ENCODE measurements at regions not wholly inside any gene's neighbourhood (a gene's known extent, or its start where the extent isn't known, plus 50 kb on each side); places are given as distances from the start of the nearest gene placed in this dataset.

- no peak for DNase-seq
- no peak for TF ChIP-seq CTCF (IDR thresholded peaks at IDR 0.05)
- TF ChIP-seq POLR2A (IDR thresholded peaks at IDR 0.05) = no peak
- intact Hi-C loops (cut with DNase I) = no loop called here
- WGBS, 2 donors = 87 to 97% methylated on average over 4 of the region's 4 CpGs
- Histone ChIP-seq H3K9me3 (no peaks in the 10 kb centered on the region), H3K27ac (no peak overlapping the region), H3K4me1 (peaks cover 5 to 10% of the 10 kb centered on the region in 2 donors), H3K4me3 (replicated peaks in 1 of 3) (no peak overlapping the region), H3K27me3 (no peaks in the 10 kb centered on the region), H3K36me3 (no peaks in the 10 kb centered on the region)
These were observed 196.4 kb upstream of the POU2AF2 start for GRCh38 chr11:111049131-111049530.

GRCh38 chr11:111047374-111047773 is 198.2 kb upstream of the POU2AF2 start:
- no peak overlapping the region for H3K4me3 ChIP-seq (replicated peaks in 1 of 3)
- H3K27ac ChIP-seq = no peak overlapping the region
- no peak for DNase-seq
- TF ChIP-seq CTCF (IDR thresholded peaks at IDR 0.05) (no peak), POLR2A (IDR thresholded peaks at IDR 0.05) (no peak)
- no peaks in the 10 kb centered on the region for H3K36me3 ChIP-seq
- WGBS, 2 donors = 74 to 81% methylated on average over 7 of the region's 7 CpGs
- H3K9me3 ChIP-seq = no peaks in the 10 kb centered on the region
- peaks cover 5 to 10% of the 10 kb centered on the region in 2 donors for H3K4me1 ChIP-seq
- H3K27me3 ChIP-seq = no peaks in the 10 kb centered on the region
- intact Hi-C loops (cut with DNase I) = no loop called here

GRCh38 chr11:111046291-111046690 is 199.2 kb upstream of the POU2AF2 start:
- intact Hi-C loops (cut with DNase I) = no loop called here
- H3K9me3 ChIP-seq = no peaks in the 10 kb centered on the region

GRCh38 chr11:111045874-111046273 is 199.7 kb upstream of the POU2AF2 start:
- 82 to 88% methylated on average over 1 of the region's 1 CpG for WGBS, 2 donors
- TF ChIP-seq CTCF (IDR thresholded peaks at IDR 0.05) (no peak), POLR2A (IDR thresholded peaks at IDR 0.05) (no peak)
- no peak overlapping the region for H3K27ac ChIP-seq
- no peak overlapping the region for H3K4me3 ChIP-seq (replicated peaks in 1 of 3)
- no peaks in the 10 kb centered on the region for H3K36me3 ChIP-seq
- H3K9me3 ChIP-seq = no peaks in the 10 kb centered on the region
- H3K27me3 ChIP-seq = no peaks in the 10 kb centered on the region
- DNase-seq = no peak
- intact Hi-C loops (cut with DNase I) = no loop called here
- peaks cover 5 to 10% of the 10 kb centered on the region in 2 donors for H3K4me1 ChIP-seq

More at GRCh38 chr11:111046291-111046690, 199.2 kb upstream of the POU2AF2 start:
- 34 to 77% methylated on average over 2 of the region's 2 CpGs for WGBS, 2 donors
- Histone ChIP-seq H3K27me3 (no peaks in the 10 kb centered on the region), H3K4me3 (replicated peaks in 1 of 3) (no peak overlapping the region), H3K36me3 (no peaks in the 10 kb centered on the region), H3K27ac (no peak overlapping the region), H3K4me1 (peaks cover 5 to 10% of the 10 kb centered on the region in 2 donors)
- DNase-seq = no peak
- TF ChIP-seq POLR2A (IDR thresholded peaks at IDR 0.05) (no peak), CTCF (IDR thresholded peaks at IDR 0.05) (no peak)

GRCh38 chr11:111045407-111045803 is 200.1 kb upstream of the POU2AF2 start:
- Histone ChIP-seq H3K36me3 (no peaks in the 10 kb centered on the region), H3K9me3 (no peaks in the 10 kb centered on the region), H3K4me3 (replicated peaks in 1 of 3) (no peak overlapping the region), H3K27me3 (no peaks in the 10 kb centered on the region), H3K4me1 (peaks cover 5 to 10% of the 10 kb centered on the region in 2 donors), H3K27ac (no peak overlapping the region)
- DNase-seq = no peak
- intact Hi-C loops (cut with DNase I) = no loop called here
- no peak for TF ChIP-seq CTCF (IDR thresholded peaks at IDR 0.05)
- TF ChIP-seq POLR2A (IDR thresholded peaks at IDR 0.05) = no peak

Measured in thyroid gland (tissue), 4 donors.